ENCODE measurements at regions not wholly inside any gene's neighbourhood (a gene's known extent, or its start where the extent isn't known, plus 50 kb on each side); places are given as distances from the start of the nearest gene placed in this dataset.

GRCh38 chr3:34011171-34012101, 213.0 kb downstream of the PDCD6IP start:
- CTCF ChIA-PET = no interaction called here
- POLR2A ChIA-PET = no interaction called here
- no peaks in the 10 kb centered on the region for H3K9me3 Mint-ChIP-seq
- H3K36me3 Mint-ChIP-seq (ENCODE audit: low read depth) = no peaks in the 10 kb centered on the region
- H3K27me3 Mint-ChIP-seq = no peaks in the 10 kb centered on the region
- TF ChIP-seq CTCF (IDR thresholded peaks at IDR 0.05) = no peak
- H3K4me3 Mint-ChIP-seq = no peak overlapping the region
- H3K27ac Mint-ChIP-seq = no peak overlapping the region
- DNase-seq = no peak
- intact Hi-C loops (cut with micrococcal nuclease) = no loop called here
- peaks cover 11% of the 10 kb centered on the region for H3K4me1 Mint-ChIP-seq
- no peak for ATAC-seq (ENCODE audit: low read depth)

GRCh38 chr3:34012102-34012461, 213.7 kb downstream of the PDCD6IP start:
- no peaks in the 10 kb centered on the region for H3K9me3 Mint-ChIP-seq
- peaks cover 17% of the 10 kb centered on the region for H3K4me1 Mint-ChIP-seq
- intact Hi-C loops (cut with micrococcal nuclease) = no loop called here
- H3K27ac Mint-ChIP-seq = no peak overlapping the region
- CTCF ChIA-PET = interaction anchor here (0.6 kb wide), 1 partner anchor 10 kb away, joined by 3 read pairs; no protein-coding TSS in a partner anchor
- no peak for TF ChIP-seq CTCF (IDR thresholded peaks at IDR 0.05)
- POLR2A ChIA-PET = no interaction called here
- no peak overlapping the region for H3K4me3 Mint-ChIP-seq
- no peak for DNase-seq
- no peaks in the 10 kb centered on the region for H3K27me3 Mint-ChIP-seq
- H3K36me3 Mint-ChIP-seq (ENCODE audit: low read depth) = no peaks in the 10 kb centered on the region
- ATAC-seq (ENCODE audit: low read depth) = no peak

GRCh38 chr3:34013818-34014570, 215.6 kb downstream of the PDCD6IP start:
- TF ChIP-seq CTCF (IDR thresholded peaks at IDR 0.05) = no peak
- H3K9me3 Mint-ChIP-seq = no peaks in the 10 kb centered on the region
- DNase-seq (no peak), ATAC-seq (ENCODE audit: low read depth) (no peak)
- H3K4me1 Mint-ChIP-seq = peaks cover 24% of the 10 kb centered on the region
- no peak overlapping the region for H3K27ac Mint-ChIP-seq
- no peaks in the 10 kb centered on the region for H3K27me3 Mint-ChIP-seq
- CTCF ChIA-PET = no interaction called here
- H3K36me3 Mint-ChIP-seq (ENCODE audit: low read depth) = no peaks in the 10 kb centered on the region
- intact Hi-C loops (cut with micrococcal nuclease) = no loop called here
- POLR2A ChIA-PET = no interaction called here
- no peak overlapping the region for H3K4me3 Mint-ChIP-seq

GRCh38 chr3:34015204-34016142, 217.0 kb downstream of the PDCD6IP start:
- Mint-ChIP-seq H3K4me3 (no peak overlapping the region), H3K36me3 (ENCODE audit: low read depth) (no peaks in the 10 kb centered on the region), H3K27me3 (no peaks in the 10 kb centered on the region), H3K27ac (no peak overlapping the region), H3K9me3 (no peaks in the 10 kb centered on the region), H3K4me1 (peaks cover 37% of the 10 kb centered on the region)
- ChIA-PET POLR2A (no interaction called here), CTCF (interaction anchor here (0.8 to 1.5 kb wide), 2 partner anchors 11 to 132 kb away, joined by 3 to 6 read pairs; no protein-coding TSS in a partner anchor)
- DNase-seq = no peak
- no peak for ATAC-seq (ENCODE audit: low read depth)
- no peak for TF ChIP-seq CTCF (IDR thresholded peaks at IDR 0.05)
- intact Hi-C loops (cut with micrococcal nuclease) = no loop called here

Data from activated B cell treated with CpG ODN at 0.5 μM for 24 hours (primary cell).